H1 (cell line): ENCODE measurements at regions not wholly inside any gene's neighbourhood (a gene's known extent, or its start where the extent isn't known, plus 50 kb on each side); places are given as distances from the start of the nearest gene placed in this dataset.

Experiments used
- CTCF ChIA-PET: fragments of 300-600 bp; sonication (Branson Sonifier 250); formaldehyde crosslinking; loops from one replicate; lab custom pipeline; 2021; ENCODE audit not compliant: partially characterized antibody; lab: Charles Lee
- POLR2A ChIA-PET: fragments of 300-600 bp; sonication (Branson Sonifier 250); formaldehyde crosslinking; loops from one replicate; lab custom pipeline; 2021; ENCODE audit warnings: inconsistent platforms; ENCODE audit not compliant: partially characterized antibody; lab: Charles Lee
- DNase-seq, 2 experiments: peaks; one replicate each; pipeline versions ENCODE4 v3.0.0 to v3.0.0-alpha.2; 2010 to 2022; ENCODE audit warnings: low spot score in 2 of 2, low read depth in 1 of 2, mixed read lengths in 1 of 2
- FAIRE-seq: peaks from 2 replicates; lab custom pipeline; 2011; peaks lifted over from hg19 to GRCh38; lab: Jason Lieb, UNC
- H2AFZ ChIP-seq: 2 replicates; pipeline ENCODE4 v1.8.1; 2012; ENCODE audit warnings: low read length, inconsistent platforms
- H2AK5ac ChIP-seq: 2 replicates; pipeline ENCODE4 v1.6.1; 2013; ENCODE audit warnings: low read depth, low read length
- H2BK120ac ChIP-seq: replicated peaks from 2 replicates; pipeline ENCODE3; 2013; ENCODE audit warnings: low read depth, low read length, inconsistent platforms
- H2BK12ac ChIP-seq: 2 replicates; pipeline ENCODE4 v1.6.1; 2013; ENCODE audit warnings: low read depth, low read length
- H2BK15ac ChIP-seq: 2 replicates; pipeline ENCODE4 v1.6.1; 2013; ENCODE audit warnings: low read length
- H2BK20ac ChIP-seq: 2 replicates; pipeline ENCODE4 v1.6.1; 2013; ENCODE audit warnings: low read length
- H2BK5ac ChIP-seq: 2 replicates; pipeline ENCODE4 v1.6.1; 2013; ENCODE audit warnings: low read depth, low read length
- H3K14ac ChIP-seq: 2 replicates; pipeline ENCODE4 v1.6.1; 2013; ENCODE audit warnings: inconsistent platforms; ENCODE audit not compliant: insufficient read length
- H3K18ac ChIP-seq: 2 replicates; pipeline ENCODE4 v1.6.1; 2013; ENCODE audit warnings: low read length; ENCODE audit errors: extremely low read depth
- H3K23ac ChIP-seq: 2 replicates; pipeline ENCODE4 v1.6.1; 2013; ENCODE audit warnings: inconsistent platforms; ENCODE audit not compliant: insufficient read length
- H3K23me2 ChIP-seq: 2 replicates; pipeline ENCODE4 v1.6.1; 2013; ENCODE audit warnings: low read depth, low read length
- H3K27ac ChIP-seq: 2 replicates; pipeline ENCODE4 v1.6.1; 2011; ENCODE audit warnings: low read depth, low read length, inconsistent platforms
- H3K27me3 ChIP-seq, 4 experiments: replicated peaks in 1 of 4; 1 replicate in 1 of 4; 2 replicates in 3 of 4; pipeline versions ENCODE4 v1.6.1 to v1.8.1; 2011 to 2013; ENCODE audit warnings: low read length in 3 of 4, mild to moderate bottlenecking in 3 of 4, inconsistent platforms in 2 of 4, mixed read lengths in 2 of 4, moderate library complexity in 1 of 4; ENCODE audit not compliant: control insufficient read depth in 3 of 4, insufficient read depth in 3 of 4; ENCODE audit errors: extremely low read depth in 1 of 4
- H3K36me3 ChIP-seq, 4 experiments: 2 replicates each; pipeline versions ENCODE4 v1.6.1 to v1.8.1; 2011 to 2013; ENCODE audit warnings: mild to moderate bottlenecking in 4 of 4, low read length in 3 of 4, moderate library complexity in 2 of 4, control low read depth in 1 of 4, inconsistent platforms in 1 of 4; ENCODE audit not compliant: insufficient read depth in 4 of 4, control insufficient read depth in 2 of 4
- H3K4ac ChIP-seq: replicated peaks from 2 replicates; pipeline ENCODE3; 2013; ENCODE audit warnings: low read length, low read depth, mixed read lengths, inconsistent platforms; ENCODE audit not compliant: insufficient read length
- H3K4me1 ChIP-seq, 4 experiments: replicated peaks in 1 of 4; 1 replicate in 1 of 4; 2 replicates in 3 of 4; pipeline versions ENCODE4 v1.6.1 to v1.8.1; 2011 to 2013; ENCODE audit warnings: low read length in 3 of 4, inconsistent platforms in 2 of 4, mixed read lengths in 1 of 4; ENCODE audit not compliant: insufficient read depth in 4 of 4, control insufficient read depth in 3 of 4
- H3K4me2 ChIP-seq, 2 experiments: 2 replicates each; pipeline versions ENCODE4 v1.6.1 to v1.8.1; 2011 to 2013; ENCODE audit warnings: low read depth in 2 of 2, low read length in 2 of 2, control low read depth in 1 of 2, inconsistent platforms in 1 of 2, mild to moderate bottlenecking in 1 of 2; ENCODE audit not compliant: insufficient read depth in 1 of 2
- H3K4me3 ChIP-seq, 4 experiments: fragments of 200-600, 300-600 bp in 1 of 4; sonication (generic), shearing (Covaris generic), sonication (Bioruptor Twin) in 1 of 4; 2 replicates each; pipeline versions ENCODE4 v1.5.1 to v1.8.1; 2011 to 2016; ENCODE audit warnings: low read length in 4 of 4, low read depth in 3 of 4, control low read depth in 2 of 4, inconsistent platforms in 2 of 4, mild to moderate bottlenecking in 2 of 4, mixed read lengths in 1 of 4, moderate library complexity in 1 of 4; ENCODE audit not compliant: insufficient read depth in 2 of 4; ENCODE audit errors: extremely low read depth in 1 of 4
- H3K56ac ChIP-seq: replicated peaks from 2 replicates; pipeline ENCODE3; 2013; ENCODE audit warnings: low read depth, mild to moderate bottlenecking, mixed read lengths, low read length, inconsistent platforms; ENCODE audit not compliant: insufficient read length
- H3K79me1 ChIP-seq: 2 replicates; pipeline ENCODE4 v1.6.1; 2013; ENCODE audit warnings: low read depth, low read length, control low read depth
- H3K79me2 ChIP-seq, 2 experiments: 2 replicates each; pipeline versions ENCODE4 v1.6.1 to v1.8.1; 2012 to 2013; ENCODE audit warnings: low read length in 2 of 2, mild to moderate bottlenecking in 2 of 2, inconsistent platforms in 1 of 2; ENCODE audit not compliant: insufficient read depth in 2 of 2, control insufficient read depth in 1 of 2
- H3K9ac ChIP-seq, 4 experiments: replicated peaks in 1 of 4; 1 replicate in 1 of 4; 2 replicates in 3 of 4; pipeline versions ENCODE4 v1.6.1 to v1.8.1; 2011 to 2013; ENCODE audit warnings: low read depth in 3 of 4, low read length in 3 of 4, control low read depth in 2 of 4, mild to moderate bottlenecking in 2 of 4, moderate library complexity in 2 of 4, inconsistent platforms in 1 of 4; ENCODE audit errors: extremely low read depth in 1 of 4
- H3K9me3 ChIP-seq, 2 experiments: 2 replicates each; pipeline versions ENCODE4 v1.6.1 to v1.8.1; 2012 to 2013; ENCODE audit warnings: mild to moderate bottlenecking in 2 of 2, moderate library complexity in 2 of 2, control low read depth in 1 of 2, inconsistent platforms in 1 of 2, low read depth in 1 of 2, low read length in 1 of 2, mixed read lengths in 1 of 2; ENCODE audit not compliant: insufficient read depth in 2 of 2
- H4K20me1 ChIP-seq, 2 experiments: replicated peaks in 1 of 2; 2 replicates each; pipeline versions ENCODE3 to v1.8.1; 2011 to 2013; ENCODE audit warnings: inconsistent platforms in 2 of 2, low read length in 2 of 2, mild to moderate bottlenecking in 1 of 2; ENCODE audit not compliant: insufficient read depth in 2 of 2, control insufficient read depth in 1 of 2
- H4K5ac ChIP-seq: 2 replicates; pipeline ENCODE4 v1.6.1; 2013; ENCODE audit warnings: low read length, low read depth, mixed read lengths, inconsistent platforms; ENCODE audit not compliant: insufficient read length
- H4K8ac ChIP-seq: 2 replicates; pipeline ENCODE4 v1.8.0; 2013; ENCODE audit warnings: mild to moderate bottlenecking, moderate library complexity, low read length, inconsistent platforms; ENCODE audit not compliant: insufficient read depth; ENCODE audit errors: extremely low read depth
- H4K91ac ChIP-seq: replicated peaks from 2 replicates; pipeline ENCODE3; 2013; ENCODE audit warnings: low read length, mixed read lengths, inconsistent platforms; ENCODE audit not compliant: insufficient read length
- CHD1 ChIP-seq: IDR thresholded peaks from 2 replicates; pipeline ENCODE4 v1.6.1; 2012; ENCODE audit warnings: low read depth, low read length, improper control_type of control experiment
- EGR1 ChIP-seq: IDR thresholded peaks from 2 replicates; pipeline ENCODE4 v1.6.1; 2011; ENCODE audit warnings: low read depth, low read length, borderline replicate concordance
- HDAC2 ChIP-seq, 2 experiments: fragments of 300-600 bp in 1 of 2; sonication (generic) in 1 of 2; IDR thresholded peaks; 2 replicates each; pipeline ENCODE4 v1.6.1; 2011 to 2012; ENCODE audit warnings: low read depth in 2 of 2, low read length in 2 of 2, mild to moderate bottlenecking in 2 of 2, moderate library complexity in 2 of 2, borderline replicate concordance in 1 of 2, inconsistent platforms in 1 of 2
- KDM4A ChIP-seq: IDR thresholded peaks from one replicate; pipeline ENCODE4 v1.7.1; 2012; ENCODE audit warnings: low read depth, mild to moderate bottlenecking, moderate library complexity, low read length, inconsistent platforms; ENCODE audit not compliant: severe bottlenecking
- POU5F1 ChIP-seq: IDR thresholded peaks from 2 replicates; pipeline ENCODE4 v1.6.1; 2011; ENCODE audit warnings: low read depth, mild to moderate bottlenecking, low read length, moderate library complexity
- SRF ChIP-seq: IDR thresholded peaks from 2 replicates; pipeline ENCODE4 v1.6.1; 2011; ENCODE audit warnings: mild to moderate bottlenecking, low read depth, low read length, moderate library complexity
- YY1 ChIP-seq: IDR thresholded peaks from 2 replicates; pipeline ENCODE4 v1.6.1; 2011; ENCODE audit warnings: low read depth, mild to moderate bottlenecking, low read length
- WGBS, 2 experiments: shearing (Covaris generic) in 1 of 2; methylation state at CpG; one replicate each; pipeline versions ENCODE4 v1.1.6 to v1.1.7; 2013 to 2015; ENCODE audit warnings: low lambda C conversion rate in 2 of 2, mixed read lengths in 2 of 2, inconsistent platforms in 1 of 2, low coverage in 1 of 2, missing lambda C conversion rate in 1 of 2; ENCODE audit not compliant: insufficient replicate concordance in 2 of 2, insufficient coverage in 1 of 2, insufficient read length in 1 of 2; ENCODE audit errors: extremely low coverage in 1 of 2, missing lambda C conversion rate in 1 of 2; 5-methylcytosine and 5-hydroxymethylcytosine counted together

- H3K27me3 ChIP-seq: no peaks in the 10 kb centered on the region
- H3K27ac ChIP-seq: no peak overlapping the region
- H3K79me2 ChIP-seq: no peaks in the 10 kb centered on the region
- no peak overlapping the region for H3K4ac ChIP-seq
- no peak overlapping the region for H3K18ac ChIP-seq
- no peak overlapping the region for H3K4me3 ChIP-seq
- no peaks in the 10 kb centered on the region for H3K23me2 ChIP-seq
- no peak for FAIRE-seq
- H3K4me2 ChIP-seq: no peak overlapping the region
- H4K5ac ChIP-seq: no peak overlapping the region
- H3K56ac ChIP-seq: no peak overlapping the region
- H2BK120ac ChIP-seq: no peak overlapping the region
- DNase-seq: no peak
- CTCF ChIA-PET: no interaction called here
- no peak overlapping the region for H2AFZ ChIP-seq
- H4K91ac ChIP-seq: no peak overlapping the region
- no peaks in the 10 kb centered on the region for H4K20me1 ChIP-seq
- no peak overlapping the region for H2BK20ac ChIP-seq
- H3K36me3 ChIP-seq: no peaks in the 10 kb centered on the region
- H4K8ac ChIP-seq: no peak overlapping the region
- no peak overlapping the region for H3K9ac ChIP-seq
- H3K9me3 ChIP-seq: no peaks in the 10 kb centered on the region
- no peak overlapping the region for H3K14ac ChIP-seq
- no peaks in the 10 kb centered on the region for H3K4me1 ChIP-seq
- no peaks in the 10 kb centered on the region for H3K79me1 ChIP-seq
- H2AK5ac ChIP-seq: no peak overlapping the region
- WGBS, 2 experiments: 93% methylated on average over 4 of the region's 4 CpGs; no CpG with 5 or more reads in 1 of the 2 experiments
- POLR2A ChIA-PET: no interaction called here
- no peak overlapping the region for H2BK5ac ChIP-seq
- H3K23ac ChIP-seq: no peak overlapping the region
- H2BK12ac ChIP-seq: no peak overlapping the region
- H2BK15ac ChIP-seq: no peak overlapping the region
- no peak for TF ChIP-seq KDM4A
- no peak for TF ChIP-seq SRF
- TF ChIP-seq EGR1: no peak
- no peak for TF ChIP-seq YY1
- no peak for TF ChIP-seq HDAC2 (IDR thresholded peaks at IDR 0.05; ENCODE audit: borderline replicate concordance in 1 of 2, low read depth in 2 of 2, low read length in 2 of 2)
- no peak for TF ChIP-seq POU5F1
- TF ChIP-seq CHD1: no peak
These were observed 742.2 kb upstream of the TMPRSS15 start for GRCh38 chr21:19145682-19146293.
